Keratinocyte (primary cell): ENCODE measurements at regions not wholly inside any gene's neighbourhood (a gene's known extent, or its start where the extent isn't known, plus 50 kb on each side); places are given as distances from the start of the nearest gene placed in this dataset.

Experiments used
- DNase-seq: peaks from one replicate; pipeline ENCODE4 v3.0.0-alpha.2; 2011; ENCODE audit warnings: low read depth, missing footprints, low spot score
- FAIRE-seq: peaks from 2 replicates; lab custom pipeline; 2011; peaks lifted over from hg19 to GRCh38; lab: Jason Lieb, UNC
- H2AFZ ChIP-seq: 2 replicates; pipeline ENCODE4 v1.6.0; 2012; ENCODE audit warnings: low read length, control low read depth, inconsistent platforms; ENCODE audit not compliant: control insufficient read depth
- H3K27ac ChIP-seq: 2 replicates; pipeline ENCODE4 v1.5.1; 2011; ENCODE audit warnings: low read length; ENCODE audit not compliant: control insufficient read depth, insufficient read depth
- H3K27me3 ChIP-seq: 3 replicates; pipeline ENCODE4 v1.6.0; 2011; ENCODE audit warnings: low read length; ENCODE audit not compliant: control insufficient read depth, insufficient read depth; ENCODE audit errors: extremely low read depth
- H3K36me3 ChIP-seq, 2 experiments: 2 replicates in 1 of 2; 3 replicates in 1 of 2; pipeline ENCODE4 v1.5.1; 2011; ENCODE audit warnings: low read length in 2 of 2, mild to moderate bottlenecking in 1 of 2; ENCODE audit not compliant: control insufficient read depth in 2 of 2, insufficient read depth in 2 of 2; ENCODE audit errors: extremely low read depth in 1 of 2
- H3K4me1 ChIP-seq: 3 replicates; pipeline ENCODE4 v1.5.1; 2011; ENCODE audit warnings: low read length; ENCODE audit not compliant: control insufficient read depth, insufficient read depth; ENCODE audit errors: extremely low read depth
- H3K4me2 ChIP-seq: 3 replicates; pipeline ENCODE4 v1.6.0; 2011; ENCODE audit warnings: low read depth, low read length; ENCODE audit not compliant: control insufficient read depth, insufficient read depth; ENCODE audit errors: extremely low read depth
- H3K4me3 ChIP-seq, 3 experiments: fragments of 200-600 bp in 1 of 3; sonication (generic) in 1 of 3; 2 replicates in 2 of 3; 3 replicates in 1 of 3; pipeline ENCODE4 v1.5.1; 2011 to 2016; ENCODE audit warnings: low read length in 3 of 3, mild to moderate bottlenecking in 3 of 3, control low read depth in 2 of 3, inconsistent platforms in 1 of 3, low read depth in 1 of 3, mixed read lengths in 1 of 3, mixed run types in 1 of 3, moderate library complexity in 1 of 3; ENCODE audit not compliant: control insufficient read depth in 2 of 3, insufficient read depth in 2 of 3; ENCODE audit errors: extremely low read depth in 1 of 3
- H3K79me2 ChIP-seq: 2 replicates; pipeline ENCODE4 v1.6.0; 2012; ENCODE audit warnings: low read length; ENCODE audit not compliant: control insufficient read depth, insufficient read depth
- H3K9ac ChIP-seq: 3 replicates; pipeline ENCODE4 v1.6.0; 2011; ENCODE audit warnings: low read length; ENCODE audit not compliant: control insufficient read depth, insufficient read depth; ENCODE audit errors: extremely low read depth
- H3K9me1 ChIP-seq: 3 replicates; pipeline ENCODE4 v1.6.0; 2011; ENCODE audit warnings: low read length; ENCODE audit not compliant: control insufficient read depth, insufficient read depth; ENCODE audit errors: extremely low read depth
- H3K9me3 ChIP-seq: 2 replicates; pipeline ENCODE4 v1.5.1; 2012; ENCODE audit warnings: low read depth, low read length; ENCODE audit not compliant: control insufficient read depth
- H4K20me1 ChIP-seq: 3 replicates; pipeline ENCODE4 v1.6.0; 2011; ENCODE audit warnings: low read length; ENCODE audit not compliant: control insufficient read depth, insufficient read depth; ENCODE audit errors: extremely low read depth
- EZH2 ChIP-seq: IDR thresholded peaks from one replicate; pipeline ENCODE4 v1.6.1; 2012; ENCODE audit warnings: inconsistent platforms, mild to moderate bottlenecking, low read length, moderate library complexity
- dilution Hi-C: fragments of 300-500 bp; cut with MboI; formaldehyde crosslinking; loops from one replicate; pipeline ENCODE4 v1.7.0; 2020; ENCODE audit warnings: low sequenced_read_pairs; ENCODE audit not compliant: extremely low pct_ligation_motif_present
- TF ChIP-seq, protein P1 (sequence below), 3 experiments: IDR thresholded peaks in 1 of 3; conservative IDR thresholded peaks in 1 of 3; optimal IDR thresholded peaks in 1 of 3; 2 replicates in 2 of 3; 3 replicates in 1 of 3; pipeline versions ENCODE3 to v1.5.1; 2011; ENCODE audit warnings: low read length in 3 of 3, mild to moderate bottlenecking in 3 of 3, moderate library complexity in 2 of 3, control low read depth in 1 of 3, inconsistent platforms in 1 of 3; ENCODE audit not compliant: insufficient read depth in 2 of 3; ENCODE audit errors: extremely low read depth in 1 of 3

DNA sequence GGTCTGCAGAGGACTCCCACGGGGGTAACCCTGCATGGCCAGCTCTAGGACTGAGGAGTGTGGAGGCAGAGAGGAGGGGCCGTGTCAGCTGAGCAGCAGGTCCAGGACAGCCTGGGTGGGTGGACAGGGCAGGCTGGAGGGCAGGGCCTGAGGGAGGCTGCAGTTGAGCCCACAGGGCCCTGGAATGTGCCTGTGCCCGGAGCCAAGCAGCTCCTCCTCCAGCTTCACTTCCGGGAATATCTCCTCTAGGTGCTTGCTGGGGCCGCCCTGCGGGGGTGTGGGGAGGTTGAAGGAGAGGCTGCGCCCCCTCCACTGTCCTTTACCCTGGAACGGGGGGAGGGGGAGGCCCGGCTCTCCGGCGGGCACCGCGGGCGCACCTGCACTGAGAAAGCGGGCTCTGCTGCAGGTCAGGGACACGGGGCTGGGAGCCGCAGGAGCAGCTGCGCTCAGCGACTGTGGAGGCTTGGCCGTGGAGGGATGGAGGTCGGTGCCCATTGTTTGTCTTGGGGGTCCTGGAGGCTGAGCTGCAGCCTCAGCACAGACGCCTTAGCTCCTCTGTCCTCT, 1293.2 kb downstream of the BRD1 start:
- Histone ChIP-seq H3K36me3 (no peaks in the 10 kb centered on the region), H3K4me1 (no peaks in the 10 kb centered on the region), H3K79me2 (no peaks in the 10 kb centered on the region), H2AFZ (no peak overlapping the region), H3K9me1 (no peaks in the 10 kb centered on the region), H3K9me3 (peaks cover 16% of the 10 kb centered on the region), H3K4me2 (no peak overlapping the region), H3K9ac (no peak overlapping the region), H3K27me3 (no peaks in the 10 kb centered on the region), H3K27ac (no peak overlapping the region), H3K4me3 (no peak overlapping the region), H4K20me1 (no peaks in the 10 kb centered on the region)
- dilution Hi-C loops = no loop called here
- no peak for FAIRE-seq
- no peak for DNase-seq
- TF ChIP-seq, protein P1, sequence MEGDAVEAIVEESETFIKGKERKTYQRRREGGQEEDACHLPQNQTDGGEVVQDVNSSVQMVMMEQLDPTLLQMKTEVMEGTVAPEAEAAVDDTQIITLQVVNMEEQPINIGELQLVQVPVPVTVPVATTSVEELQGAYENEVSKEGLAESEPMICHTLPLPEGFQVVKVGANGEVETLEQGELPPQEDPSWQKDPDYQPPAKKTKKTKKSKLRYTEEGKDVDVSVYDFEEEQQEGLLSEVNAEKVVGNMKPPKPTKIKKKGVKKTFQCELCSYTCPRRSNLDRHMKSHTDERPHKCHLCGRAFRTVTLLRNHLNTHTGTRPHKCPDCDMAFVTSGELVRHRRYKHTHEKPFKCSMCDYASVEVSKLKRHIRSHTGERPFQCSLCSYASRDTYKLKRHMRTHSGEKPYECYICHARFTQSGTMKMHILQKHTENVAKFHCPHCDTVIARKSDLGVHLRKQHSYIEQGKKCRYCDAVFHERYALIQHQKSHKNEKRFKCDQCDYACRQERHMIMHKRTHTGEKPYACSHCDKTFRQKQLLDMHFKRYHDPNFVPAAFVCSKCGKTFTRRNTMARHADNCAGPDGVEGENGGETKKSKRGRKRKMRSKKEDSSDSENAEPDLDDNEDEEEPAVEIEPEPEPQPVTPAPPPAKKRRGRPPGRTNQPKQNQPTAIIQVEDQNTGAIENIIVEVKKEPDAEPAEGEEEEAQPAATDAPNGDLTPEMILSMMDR (optimal IDR thresholded peaks at IDR 0.05 in 1 of 3, IDR thresholded peaks at IDR 0.05 in 1 of 3, conservative IDR thresholded peaks at IDR 0.05 in 1 of 3; ENCODE audit: extremely low read depth in 1 of 3, insufficient read depth in 2 of 3, low read length in 3 of 3) = no peak
- no peak for TF ChIP-seq EZH2

DNA sequence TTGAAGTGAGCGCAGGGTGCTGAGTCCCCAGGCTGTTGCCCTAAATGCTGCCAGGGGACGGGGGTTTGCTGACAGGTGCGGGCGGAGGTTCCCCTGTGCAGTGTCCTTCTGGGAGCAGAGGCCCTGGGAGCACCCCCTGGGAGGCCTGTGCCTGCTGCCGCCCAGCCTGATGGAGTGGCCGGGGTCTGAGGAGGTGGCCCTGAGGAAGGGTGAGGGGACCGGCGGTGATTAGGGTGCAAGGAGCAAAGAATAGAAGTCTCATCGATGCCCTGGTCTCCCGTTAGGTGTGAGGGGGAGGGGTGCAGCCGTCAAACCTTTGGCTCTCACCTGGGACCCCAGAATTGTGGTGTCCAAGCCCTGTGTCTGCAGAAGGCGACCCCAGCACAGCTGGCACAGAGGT, 1294.7 kb downstream of the BRD1 start:
- FAIRE-seq = no peak
- dilution Hi-C loops = no loop called here

More for the DNA sequence above, 1294.7 kb downstream of the BRD1 start:
- no peaks in the 10 kb centered on the region for H3K36me3 ChIP-seq
- H4K20me1 ChIP-seq = no peaks in the 10 kb centered on the region
- no peak for TF ChIP-seq EZH2
- TF ChIP-seq, protein P1 (optimal IDR thresholded peaks at IDR 0.05 in 1 of 3, IDR thresholded peaks at IDR 0.05 in 1 of 3, conservative IDR thresholded peaks at IDR 0.05 in 1 of 3; ENCODE audit: extremely low read depth in 1 of 3, insufficient read depth in 2 of 3, low read length in 3 of 3) = no peak
- H3K4me3 ChIP-seq = no peak overlapping the region
- no peaks in the 10 kb centered on the region for H3K9me1 ChIP-seq
- no peak overlapping the region for H2AFZ ChIP-seq
- DNase-seq = no peak
- no peaks in the 10 kb centered on the region for H3K27me3 ChIP-seq
- H3K27ac ChIP-seq = no peak overlapping the region
- no peaks in the 10 kb centered on the region for H3K79me2 ChIP-seq
- H3K4me2 ChIP-seq = no peak overlapping the region
- H3K9me3 ChIP-seq = peaks cover 17% of the 10 kb centered on the region
- H3K9ac ChIP-seq = no peak overlapping the region
- no peaks in the 10 kb centered on the region for H3K4me1 ChIP-seq
